Neural cell (in vitro differentiated cells): ENCODE measurements at regions not wholly inside any gene's neighbourhood (a gene's known extent, or its start where the extent isn't known, plus 50 kb on each side); places are given as distances from the start of the nearest gene placed in this dataset.
"Not testable (repeated sequence)": the region's sequence is repeated elsewhere in the genome, so short reads cannot be mapped to it uniquely, and the experiment has no call there.

Experiments used
- H2AFZ ChIP-seq: fragments of 200-600, 300-800 bp; sonication (generic), shearing (Covaris generic); 2 replicates; pipeline ENCODE4 v1.6.0; 2014; ENCODE audit warnings: low read depth, mild to moderate bottlenecking, antibody characterized with exemption, low read length, moderate library complexity
- H3F3A ChIP-seq: fragments of 200-600 bp; shearing (Covaris generic); 2 replicates; pipeline ENCODE4 v1.6.1; 2016; ENCODE audit warnings: mild to moderate bottlenecking, moderate library complexity, mixed read lengths, antibody characterized with exemption, low read length; ENCODE audit not compliant: insufficient read depth, poor library complexity, severe bottlenecking
- H3K27ac ChIP-seq: fragments of 200-600, 300-800 bp; sonication (generic), shearing (Covaris generic); 2 replicates; pipeline ENCODE4 v1.5.1; 2014; ENCODE audit warnings: mild to moderate bottlenecking, low read length, moderate library complexity
- H3K27me3 ChIP-seq: fragments of 300-800, 200-600 bp; sonication (generic), shearing (Covaris generic); 2 replicates; pipeline ENCODE4 v1.6.0; 2014; ENCODE audit warnings: mild to moderate bottlenecking, low read depth, low read length, moderate library complexity; ENCODE audit not compliant: insufficient read depth
- H3K36me3 ChIP-seq: fragments of 300-800, 200-600 bp; sonication (generic), shearing (Covaris generic); 2 replicates; pipeline ENCODE4 v1.5.1; 2014; ENCODE audit warnings: mild to moderate bottlenecking, antibody characterized with exemption, low read length, moderate library complexity; ENCODE audit not compliant: insufficient read depth
- H3K4me2 ChIP-seq: fragments of 300-800, 200-600 bp; sonication (generic), shearing (Covaris generic); 2 replicates; pipeline ENCODE4 v1.6.0; 2014; ENCODE audit warnings: mild to moderate bottlenecking, low read length
- H3K4me3 ChIP-seq: fragments of 300-800, 200-600 bp; sonication (generic), shearing (Covaris generic); 2 replicates; pipeline ENCODE4 v1.5.1; 2014; ENCODE audit warnings: mild to moderate bottlenecking, low read length, moderate library complexity
- H3K79me2 ChIP-seq: fragments of 200-600 bp; shearing (Covaris generic); replicated peaks from 2 replicates; pipeline ENCODE4 v1.6.0; 2014; ENCODE audit warnings: mild to moderate bottlenecking, low read length, moderate library complexity; ENCODE audit not compliant: insufficient read depth
- H3K9ac ChIP-seq: fragments of 300-800, 200-600 bp; sonication (generic), shearing (Covaris generic); 2 replicates; pipeline ENCODE4 v1.6.1; 2016; ENCODE audit warnings: mild to moderate bottlenecking, low read length, mixed read lengths
- H3K9me2 ChIP-seq: fragments of 200-600 bp; shearing (Covaris generic); 2 replicates; pipeline ENCODE4 v1.6.1; 2016; ENCODE audit warnings: mild to moderate bottlenecking, low read length, mixed read lengths; ENCODE audit not compliant: insufficient read depth
- H3K9me3 ChIP-seq: fragments of 200-600, 300-800 bp; sonication (generic), shearing (Covaris generic); 2 replicates; pipeline ENCODE4 v1.6.1; 2016; ENCODE audit warnings: mild to moderate bottlenecking, mixed run types, low read length, moderate library complexity, mixed read lengths
- H4K20me1 ChIP-seq: fragments of 200-600 bp; shearing (Covaris generic); 2 replicates; pipeline ENCODE4 v1.6.1; 2016; ENCODE audit warnings: mild to moderate bottlenecking, mixed run types; ENCODE audit not compliant: insufficient read depth
- EP300 ChIP-seq: fragments of 450-650 bp; conservative IDR thresholded peaks from 2 replicates; pipeline ENCODE4 v1.6.1; 2014; ENCODE audit warnings: antibody characterized with exemption, mild to moderate bottlenecking, moderate library complexity; ENCODE audit not compliant: poor library complexity, severe bottlenecking
- EZH2 ChIP-seq: fragments of 200-600, 300-800 bp; shearing (Covaris generic), sonication (generic); IDR thresholded peaks from 2 replicates; pipeline ENCODE4 v1.6.1; 2014; ENCODE audit warnings: antibody characterized with exemption, low read length, borderline replicate concordance, mild to moderate bottlenecking; ENCODE audit not compliant: insufficient read depth, poor library complexity, severe bottlenecking
- MXI1 ChIP-seq: fragments of 450-650 bp; conservative IDR thresholded peaks from 2 replicates; pipeline ENCODE4 v1.6.1; 2014; ENCODE audit warnings: antibody characterized with exemption, mild to moderate bottlenecking; ENCODE audit not compliant: poor library complexity, severe bottlenecking
- POLR2AphosphoS5 ChIP-seq: IDR thresholded peaks from 2 replicates; pipeline ENCODE4 v1.6.1; 2012
- RAD21 ChIP-seq: fragments of 450-650 bp; conservative IDR thresholded peaks from 2 replicates; pipeline ENCODE4 v1.6.1; 2014; ENCODE audit warnings: antibody characterized with exemption, mild to moderate bottlenecking, moderate library complexity
- SMC3 ChIP-seq: fragments of 450-650 bp; conservative IDR thresholded peaks from 2 replicates; pipeline ENCODE4 v1.6.1; 2014; ENCODE audit warnings: antibody characterized with exemption, mild to moderate bottlenecking, moderate library complexity; ENCODE audit not compliant: poor library complexity
- TAF1 ChIP-seq: IDR thresholded peaks from 2 replicates; pipeline ENCODE4 v1.6.1; 2012; ENCODE audit warnings: low read depth
- TF ChIP-seq, protein P1 (sequence below): IDR thresholded peaks from 2 replicates; pipeline ENCODE4 v1.6.1; 2012; ENCODE audit warnings: borderline replicate concordance
- TF ChIP-seq, protein P2 (sequence below): fragments of 450-650 bp; IDR thresholded peaks from 2 replicates; pipeline ENCODE4 v1.5.1; 2014; ENCODE audit warnings: antibody characterized with exemption, mild to moderate bottlenecking, moderate library complexity; ENCODE audit not compliant: poor library complexity, severe bottlenecking

DNA sequence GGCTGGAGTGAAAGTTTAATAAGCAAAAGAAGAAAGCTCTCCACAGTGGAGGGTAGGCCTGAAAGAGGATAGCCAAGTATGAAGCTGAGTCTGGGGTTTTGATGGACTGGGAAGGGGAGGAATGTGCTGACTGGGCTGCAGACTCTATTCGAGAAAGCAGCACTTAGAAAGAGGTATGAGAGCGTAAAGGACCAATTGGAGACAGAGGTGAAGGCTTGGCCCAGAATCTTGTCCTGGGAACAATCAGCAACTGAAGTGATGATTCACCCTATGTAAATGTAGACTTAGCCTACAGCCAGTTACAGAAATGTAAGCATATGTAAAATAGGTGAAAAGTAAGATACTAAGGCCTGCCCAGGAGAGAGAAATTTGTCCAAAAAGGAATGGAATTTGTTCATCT lies 111.2 kb upstream of the HSFY2 start:
- Histone ChIP-seq H3K4me3 (no peak overlapping the region), H3K27ac (no peak overlapping the region), H3K4me2 (no peak overlapping the region), H2AFZ (no peak overlapping the region), H3F3A (no peaks in the 10 kb centered on the region), H3K9ac (no peak overlapping the region), H3K79me2 (no peaks in the 10 kb centered on the region), H3K9me3 (no peaks in the 10 kb centered on the region), H4K20me1 (no peaks in the 10 kb centered on the region), H3K36me3 (no peaks in the 10 kb centered on the region), H3K27me3 (no peaks in the 10 kb centered on the region), H3K9me2 (no peaks in the 10 kb centered on the region)
- TF ChIP-seq MXI1 (no peak), POLR2AphosphoS5 (no peak), EZH2 (no peak), RAD21 (no peak), SMC3 (no peak), EP300 (no peak), TAF1 (no peak)
- TF ChIP-seq, protein P1, sequence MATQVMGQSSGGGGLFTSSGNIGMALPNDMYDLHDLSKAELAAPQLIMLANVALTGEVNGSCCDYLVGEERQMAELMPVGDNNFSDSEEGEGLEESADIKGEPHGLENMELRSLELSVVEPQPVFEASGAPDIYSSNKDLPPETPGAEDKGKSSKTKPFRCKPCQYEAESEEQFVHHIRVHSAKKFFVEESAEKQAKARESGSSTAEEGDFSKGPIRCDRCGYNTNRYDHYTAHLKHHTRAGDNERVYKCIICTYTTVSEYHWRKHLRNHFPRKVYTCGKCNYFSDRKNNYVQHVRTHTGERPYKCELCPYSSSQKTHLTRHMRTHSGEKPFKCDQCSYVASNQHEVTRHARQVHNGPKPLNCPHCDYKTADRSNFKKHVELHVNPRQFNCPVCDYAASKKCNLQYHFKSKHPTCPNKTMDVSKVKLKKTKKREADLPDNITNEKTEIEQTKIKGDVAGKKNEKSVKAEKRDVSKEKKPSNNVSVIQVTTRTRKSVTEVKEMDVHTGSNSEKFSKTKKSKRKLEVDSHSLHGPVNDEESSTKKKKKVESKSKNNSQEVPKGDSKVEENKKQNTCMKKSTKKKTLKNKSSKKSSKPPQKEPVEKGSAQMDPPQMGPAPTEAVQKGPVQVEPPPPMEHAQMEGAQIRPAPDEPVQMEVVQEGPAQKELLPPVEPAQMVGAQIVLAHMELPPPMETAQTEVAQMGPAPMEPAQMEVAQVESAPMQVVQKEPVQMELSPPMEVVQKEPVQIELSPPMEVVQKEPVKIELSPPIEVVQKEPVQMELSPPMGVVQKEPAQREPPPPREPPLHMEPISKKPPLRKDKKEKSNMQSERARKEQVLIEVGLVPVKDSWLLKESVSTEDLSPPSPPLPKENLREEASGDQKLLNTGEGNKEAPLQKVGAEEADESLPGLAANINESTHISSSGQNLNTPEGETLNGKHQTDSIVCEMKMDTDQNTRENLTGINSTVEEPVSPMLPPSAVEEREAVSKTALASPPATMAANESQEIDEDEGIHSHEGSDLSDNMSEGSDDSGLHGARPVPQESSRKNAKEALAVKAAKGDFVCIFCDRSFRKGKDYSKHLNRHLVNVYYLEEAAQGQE = no peak
- TF ChIP-seq, protein P2, sequence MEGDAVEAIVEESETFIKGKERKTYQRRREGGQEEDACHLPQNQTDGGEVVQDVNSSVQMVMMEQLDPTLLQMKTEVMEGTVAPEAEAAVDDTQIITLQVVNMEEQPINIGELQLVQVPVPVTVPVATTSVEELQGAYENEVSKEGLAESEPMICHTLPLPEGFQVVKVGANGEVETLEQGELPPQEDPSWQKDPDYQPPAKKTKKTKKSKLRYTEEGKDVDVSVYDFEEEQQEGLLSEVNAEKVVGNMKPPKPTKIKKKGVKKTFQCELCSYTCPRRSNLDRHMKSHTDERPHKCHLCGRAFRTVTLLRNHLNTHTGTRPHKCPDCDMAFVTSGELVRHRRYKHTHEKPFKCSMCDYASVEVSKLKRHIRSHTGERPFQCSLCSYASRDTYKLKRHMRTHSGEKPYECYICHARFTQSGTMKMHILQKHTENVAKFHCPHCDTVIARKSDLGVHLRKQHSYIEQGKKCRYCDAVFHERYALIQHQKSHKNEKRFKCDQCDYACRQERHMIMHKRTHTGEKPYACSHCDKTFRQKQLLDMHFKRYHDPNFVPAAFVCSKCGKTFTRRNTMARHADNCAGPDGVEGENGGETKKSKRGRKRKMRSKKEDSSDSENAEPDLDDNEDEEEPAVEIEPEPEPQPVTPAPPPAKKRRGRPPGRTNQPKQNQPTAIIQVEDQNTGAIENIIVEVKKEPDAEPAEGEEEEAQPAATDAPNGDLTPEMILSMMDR = no peak

- not testable (repeated sequence) for H3K4me3 ChIP-seq, H3K4me2 ChIP-seq, H3K9ac ChIP-seq, H2AFZ ChIP-seq, H3K27me3 ChIP-seq, H3K79me2 ChIP-seq, H3K9me2 ChIP-seq, H3K36me3 ChIP-seq, H3K27ac ChIP-seq, H4K20me1 ChIP-seq, H3F3A ChIP-seq, H3K9me3 ChIP-seq
Observed at GRCh38 chrY:18869145-18869544, 95.6 kb upstream of the HSFY2 start.

GRCh38 chrY:18866887-18867551 lies 93.5 kb upstream of the HSFY2 start:
- not testable (repeated sequence) for H3K9me2 ChIP-seq

GRCh38 chrY:18860856-18861255 lies 87.3 kb upstream of the HSFY2 start:
- H3K4me2 ChIP-seq, H3K36me3 ChIP-seq, H3K4me3 ChIP-seq, H3K9me2 ChIP-seq, H3K27me3 ChIP-seq, H3K9ac ChIP-seq, H3K79me2 ChIP-seq, H4K20me1 ChIP-seq, H3K27ac ChIP-seq, H2AFZ ChIP-seq, H3F3A ChIP-seq, H3K9me3 ChIP-seq: not testable (repeated sequence)

More at GRCh38 chrY:18866887-18867551, 93.5 kb upstream of the HSFY2 start:
- not testable (repeated sequence) for H3K36me3 ChIP-seq, H3K9ac ChIP-seq, H3K4me3 ChIP-seq, H2AFZ ChIP-seq, H3K9me3 ChIP-seq, H3K79me2 ChIP-seq, H4K20me1 ChIP-seq, H3F3A ChIP-seq, H3K27me3 ChIP-seq, H3K4me2 ChIP-seq, H3K27ac ChIP-seq

GRCh38 chrY:18858484-18859191 lies 85.1 kb upstream of the HSFY2 start:
- not testable (repeated sequence) for H3K9ac ChIP-seq, H3K27ac ChIP-seq

More at GRCh38 chrY:18858484-18859191, 85.1 kb upstream of the HSFY2 start:
- not testable (repeated sequence) for H3F3A ChIP-seq, H2AFZ ChIP-seq, H3K4me2 ChIP-seq, H3K79me2 ChIP-seq, H3K27me3 ChIP-seq, H3K4me3 ChIP-seq, H3K9me2 ChIP-seq, H3K9me3 ChIP-seq, H4K20me1 ChIP-seq, H3K36me3 ChIP-seq
